HG03342 (cell line): ENCODE measurements at regions not wholly inside any gene's neighbourhood (a gene's known extent, or its start where the extent isn't known, plus 50 kb on each side); places are given as distances from the start of the nearest gene placed in this dataset.
"Not testable (repeated sequence)": the region's sequence is repeated elsewhere in the genome, so short reads cannot be mapped to it uniquely, and the experiment has no call there.

Experiments used
- ATAC-seq: cut with Tn5 transposase; IDR thresholded peaks from one replicate; pipeline ENCODE4 v1.9.1; 2021; ENCODE audit warnings: mild to moderate bottlenecking, moderate library complexity; ENCODE audit not compliant: unreplicated experiment

DNA sequence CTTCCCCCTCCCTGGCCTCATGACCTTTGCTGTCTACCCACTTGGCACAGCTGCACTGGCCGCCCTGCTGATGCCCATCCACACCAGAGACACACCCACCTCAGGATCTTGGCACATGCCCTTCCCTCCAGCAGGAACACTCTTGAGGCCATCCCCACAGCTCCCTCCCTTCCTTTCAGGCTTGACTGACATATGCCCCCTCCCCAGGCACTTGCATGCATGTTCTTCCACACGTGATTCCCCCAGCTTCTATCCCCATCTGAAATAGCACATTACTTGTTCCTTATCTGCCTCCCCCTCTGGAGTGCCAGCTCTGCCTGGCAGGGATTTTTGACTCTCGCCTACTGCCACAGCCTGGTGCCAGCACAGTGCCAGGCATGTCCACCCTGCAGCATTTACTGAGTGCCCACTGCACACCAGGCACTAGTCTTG, 98.5 kb upstream of the SLC25A33 start:
- no peak for ATAC-seq

- ATAC-seq = no peak
These were observed 97.7 kb upstream of the SLC25A33 start for GRCh38 chr1:9441451-9442133.

- no peak for ATAC-seq
These were observed 96.9 kb upstream of the SLC25A33 start for GRCh38 chr1:9442278-9442846.

GRCh38 chr1:9442986-9443385, 96.3 kb upstream of the SLC25A33 start:
- ATAC-seq = no peak

DNA sequence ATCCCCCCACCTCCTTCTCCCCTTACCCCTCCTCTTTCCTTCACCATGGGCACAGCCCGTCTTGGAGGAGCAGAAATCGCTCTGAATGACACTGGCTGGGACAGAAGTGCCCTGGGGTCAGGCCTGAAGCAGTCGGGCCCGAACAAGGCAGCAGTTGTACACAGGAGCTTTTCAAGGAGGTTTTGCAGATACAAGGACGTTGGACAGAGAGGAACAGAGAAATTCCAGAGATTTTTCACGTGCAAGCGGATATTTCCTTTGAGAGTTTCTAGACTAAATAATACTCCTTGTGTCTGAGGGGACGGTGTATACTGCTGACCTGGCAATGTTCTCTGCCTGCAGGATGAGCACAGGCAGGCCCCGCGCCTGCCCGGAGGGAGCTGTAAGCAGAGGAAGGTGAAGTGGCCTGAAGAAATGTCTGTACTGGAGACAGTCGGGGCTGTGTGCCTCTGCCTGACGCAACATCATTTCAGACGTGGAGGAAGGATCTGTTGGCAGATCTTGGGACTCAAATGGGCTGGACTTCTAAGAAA, 95.3 kb upstream of the SLC25A33 start:
- no peak for ATAC-seq

DNA sequence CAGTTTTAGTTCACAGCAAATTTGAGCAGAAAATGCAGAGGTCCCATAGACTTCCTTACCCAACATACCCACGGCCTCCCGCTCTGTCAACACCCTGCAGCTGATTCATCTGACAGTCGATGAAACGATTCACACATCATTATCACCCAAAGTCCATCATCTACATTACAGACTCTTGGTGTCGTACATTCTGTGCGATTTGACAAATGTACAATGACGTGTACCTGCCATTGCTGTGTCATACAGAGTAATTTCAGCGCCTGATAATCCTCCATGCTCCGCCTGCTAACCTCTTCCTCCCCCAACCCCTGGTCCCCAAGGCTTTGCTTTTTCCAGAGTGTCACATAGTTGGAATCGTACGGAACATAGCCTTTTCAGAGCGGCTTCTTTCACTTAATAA, 94.7 kb upstream of the SLC25A33 start:
- no peak for ATAC-seq

GRCh38 chr1:9445081-9445480, 94.2 kb upstream of the SLC25A33 start:
- not testable (repeated sequence) for ATAC-seq

DNA sequence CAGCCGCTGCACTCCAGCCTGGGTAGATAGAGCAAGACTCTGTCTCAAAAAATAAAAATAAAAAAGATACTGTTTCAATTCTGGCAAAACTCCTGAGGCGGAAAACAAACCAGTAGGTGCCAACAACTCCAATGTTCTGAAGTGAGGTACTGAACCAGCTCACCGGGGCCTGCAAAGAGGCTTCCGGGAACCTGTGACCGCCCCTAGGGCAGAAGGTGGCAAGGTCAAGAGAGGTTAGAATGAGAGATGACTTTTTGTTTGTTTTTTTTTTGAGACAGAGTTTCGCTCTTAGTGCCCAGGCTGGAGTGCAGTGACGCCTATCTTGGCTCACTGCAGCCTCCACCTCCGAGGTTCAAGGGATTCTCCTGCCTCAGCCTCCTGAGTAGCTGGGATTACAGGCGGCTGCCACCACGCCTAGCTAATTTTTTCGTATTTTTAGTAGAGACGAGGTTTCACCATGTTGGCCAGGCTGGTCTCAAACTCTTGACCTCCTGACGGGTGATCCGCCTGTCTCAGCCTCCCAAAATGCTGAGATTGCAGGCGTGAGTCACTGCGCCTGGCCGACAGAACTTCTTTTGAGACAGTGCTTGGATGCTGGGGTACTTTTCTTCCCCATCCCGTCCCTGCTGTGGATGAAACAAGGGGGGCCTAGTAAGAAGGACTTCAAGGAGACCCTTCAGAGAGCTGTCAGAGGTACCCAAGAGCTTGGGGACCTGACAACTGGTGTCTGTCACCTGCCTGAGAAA, 91.9 kb upstream of the SLC25A33 start:
- no peak for ATAC-seq

DNA sequence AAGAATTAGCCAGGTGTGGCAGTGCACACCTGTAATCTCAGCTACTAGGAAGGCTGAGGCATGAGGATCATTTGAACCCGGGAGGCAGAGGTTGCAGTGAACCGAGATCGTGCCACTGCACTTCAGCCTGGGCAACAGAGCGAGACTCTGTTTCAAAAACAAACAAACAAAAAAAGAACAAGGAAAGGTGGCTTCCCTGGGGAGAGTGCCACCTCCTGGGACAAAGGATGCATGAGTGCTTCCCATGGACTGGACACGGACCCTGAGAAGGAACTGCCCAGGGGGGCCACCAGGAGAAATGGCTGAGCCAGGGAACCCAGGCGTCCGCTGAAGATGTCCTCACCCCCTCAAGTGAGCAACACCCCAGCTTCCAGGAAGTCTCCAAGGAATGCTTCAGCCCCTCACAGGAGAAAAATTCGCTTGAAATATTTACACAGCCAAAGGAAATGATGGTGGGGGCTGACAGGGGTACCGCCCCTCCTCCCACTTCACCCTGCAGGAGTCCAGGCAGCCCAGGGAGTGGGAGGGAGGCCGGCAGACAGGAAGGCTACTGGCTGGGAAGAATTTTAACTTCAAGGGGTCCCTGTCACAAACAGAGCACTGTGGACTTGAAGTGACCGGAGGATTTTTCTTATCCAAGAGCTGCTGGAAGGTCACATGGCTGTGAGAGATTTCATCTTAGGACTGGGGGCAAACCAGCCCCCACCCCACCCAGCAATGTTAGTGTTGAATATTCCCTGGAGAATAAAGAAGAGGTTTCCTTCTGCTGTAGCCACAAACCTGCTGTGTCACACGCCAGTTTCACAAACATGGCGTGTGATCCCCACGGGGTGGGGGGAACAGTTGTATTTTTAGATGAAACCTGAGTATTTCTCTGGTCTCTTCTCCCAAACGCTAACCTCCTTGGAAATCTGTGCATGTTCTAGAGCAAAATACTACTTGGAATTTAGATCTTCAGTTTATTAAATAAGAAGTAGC, 90.8 kb upstream of the SLC25A33 start:
- no peak for ATAC-seq

- no peak for ATAC-seq
These were observed 90.1 kb upstream of the SLC25A33 start for GRCh38 chr1:9449110-9449627.

GRCh38 chr1:9449976-9450696, 89.1 kb upstream of the SLC25A33 start:
- no peak for ATAC-seq

GRCh38 chr1:9451081-9451480, 88.2 kb upstream of the SLC25A33 start:
- ATAC-seq = no peak

GRCh38 chr1:9452516-9453140, 86.6 kb upstream of the SLC25A33 start:
- no peak for ATAC-seq

DNA sequence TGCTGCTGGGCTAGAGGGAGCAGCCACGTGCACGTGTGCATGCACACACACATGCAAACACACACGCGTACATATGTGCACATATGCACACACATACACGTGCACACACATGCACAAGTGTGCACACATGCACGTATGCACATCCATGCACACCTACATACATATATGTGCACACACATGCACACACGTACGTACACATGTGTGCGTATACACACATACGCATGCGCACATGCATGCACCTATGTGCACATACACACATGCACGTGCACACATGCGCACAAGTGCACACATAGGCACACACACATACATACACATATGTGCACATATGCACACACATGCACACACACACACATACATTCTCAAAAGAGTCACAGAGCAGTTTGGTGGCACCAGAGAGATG, 85.9 kb upstream of the SLC25A33 start:
- ATAC-seq = no peak

DNA sequence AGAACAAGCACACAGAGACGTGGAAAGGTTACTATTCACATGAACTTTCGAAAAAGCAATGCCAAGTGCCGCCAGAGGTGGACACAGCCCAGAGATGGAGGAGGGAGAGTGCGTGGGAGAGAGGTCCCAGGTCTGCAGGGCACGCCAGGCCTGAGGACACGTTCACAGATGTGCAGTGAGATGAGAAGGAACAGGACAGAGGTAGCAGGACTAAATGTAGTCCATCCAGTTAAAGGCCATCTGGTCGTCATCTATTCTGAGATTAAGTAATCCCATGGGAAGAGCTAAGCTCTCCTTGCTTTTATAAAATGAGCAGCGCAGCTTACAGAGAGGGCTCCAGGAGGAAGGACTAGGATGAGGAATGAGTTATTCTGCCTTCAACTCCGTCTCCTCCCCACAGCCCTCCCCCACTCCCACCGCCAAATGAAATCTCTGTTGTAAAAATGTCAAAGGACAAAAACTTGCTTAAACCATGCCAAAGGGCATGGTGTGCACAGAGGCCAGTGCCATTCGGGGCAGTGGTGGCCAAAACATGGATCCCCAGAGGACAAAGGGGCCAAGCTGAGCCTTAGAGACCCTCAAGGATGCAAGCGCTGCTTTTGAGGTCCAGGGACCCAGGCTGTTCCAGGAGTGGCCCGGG, 85.4 kb upstream of the SLC25A33 start:
- no peak for ATAC-seq

- ATAC-seq = no peak
These were observed 84.7 kb upstream of the SLC25A33 start for GRCh38 chr1:9454494-9455066.

DNA sequence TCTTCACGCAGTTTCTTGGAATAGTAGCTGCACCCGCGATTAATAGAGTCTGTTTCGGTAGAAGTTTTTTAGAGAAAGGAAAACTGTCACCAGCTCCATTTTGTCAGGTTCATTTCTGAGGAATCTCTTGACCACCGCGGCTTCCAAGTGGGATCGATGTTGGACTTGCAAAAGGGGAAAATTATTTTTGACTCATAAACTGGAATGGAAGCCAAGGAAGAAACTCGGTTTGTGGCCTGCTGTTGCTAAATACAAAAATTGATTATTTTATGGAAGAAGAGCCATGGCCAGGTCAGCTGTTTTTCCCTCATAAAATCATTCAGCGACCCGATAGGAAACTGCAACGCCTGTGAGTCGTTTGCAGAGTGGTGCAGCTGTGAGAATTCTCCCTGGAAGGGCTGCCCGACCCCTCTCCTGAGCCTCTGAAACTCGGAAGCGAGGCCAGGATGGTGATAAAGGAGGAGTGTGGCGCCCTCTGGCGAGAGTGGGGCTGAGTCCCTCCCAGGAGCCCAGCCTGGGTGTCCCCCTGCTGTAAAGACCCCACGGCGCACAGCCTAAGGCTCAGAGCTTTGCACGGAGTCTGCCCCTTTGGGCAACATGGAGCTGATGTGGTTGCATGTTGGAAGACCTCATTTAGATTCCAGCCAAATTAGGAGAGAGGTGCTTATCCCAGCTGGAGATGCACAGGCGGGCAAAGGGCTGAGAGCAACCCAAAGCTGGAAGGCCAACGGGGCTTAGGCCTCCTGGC, 83.6 kb upstream of the SLC25A33 start:
- no peak for ATAC-seq

DNA sequence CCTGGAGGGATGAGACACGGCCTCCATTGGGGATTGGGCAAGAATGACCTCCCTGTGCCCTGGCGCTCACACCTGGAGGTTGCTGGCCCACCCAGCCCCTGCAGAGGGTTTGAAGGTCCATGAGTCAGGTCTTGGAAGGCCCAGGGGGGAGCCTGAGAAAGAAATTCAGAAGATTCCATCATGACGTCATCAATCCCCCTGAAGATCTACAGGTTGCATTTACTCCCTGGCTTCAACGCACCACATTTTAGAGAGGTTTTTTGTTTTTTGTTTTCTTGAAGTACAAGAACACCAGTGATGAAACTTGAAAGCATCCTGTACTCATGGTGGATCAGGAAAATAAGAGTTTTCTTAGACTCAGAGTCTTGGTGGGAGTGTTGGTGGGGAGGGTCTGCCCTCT, 82.4 kb upstream of the SLC25A33 start:
- no peak for ATAC-seq
